ENCODE measurements at regions not wholly inside any gene's neighbourhood (a gene's known extent, or its start where the extent isn't known, plus 50 kb on each side); places are given as distances from the start of the nearest gene placed in this dataset.
"Not testable (repeated sequence)": the region's sequence is repeated elsewhere in the genome, so short reads cannot be mapped to it uniquely, and the experiment has no call there.

GRCh38 chr13:62137629-62138405 lies 722.2 kb upstream of the PCDH20 start:
- DNase-seq = no peak

DNA sequence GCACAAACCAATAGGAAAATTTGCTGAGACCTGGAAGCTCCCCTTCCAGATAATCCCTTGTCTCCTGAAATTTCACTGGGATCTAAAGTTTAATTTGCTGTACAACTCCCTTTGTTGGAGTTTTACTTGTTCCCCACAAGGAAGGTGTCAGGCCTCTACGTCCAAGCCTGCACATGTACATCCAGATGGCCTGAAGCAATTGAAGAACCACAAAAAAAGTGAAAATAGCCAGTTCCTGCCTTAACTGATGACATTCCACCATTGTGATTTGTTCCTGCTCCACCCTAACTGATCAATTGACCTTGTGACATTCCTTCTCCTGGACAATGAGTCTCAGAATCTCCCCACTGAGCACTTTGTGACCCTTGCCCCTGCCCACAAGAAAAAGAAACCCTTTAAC lies 716.0 kb upstream of the PCDH20 start:
- DNase-seq = no peak

DNA sequence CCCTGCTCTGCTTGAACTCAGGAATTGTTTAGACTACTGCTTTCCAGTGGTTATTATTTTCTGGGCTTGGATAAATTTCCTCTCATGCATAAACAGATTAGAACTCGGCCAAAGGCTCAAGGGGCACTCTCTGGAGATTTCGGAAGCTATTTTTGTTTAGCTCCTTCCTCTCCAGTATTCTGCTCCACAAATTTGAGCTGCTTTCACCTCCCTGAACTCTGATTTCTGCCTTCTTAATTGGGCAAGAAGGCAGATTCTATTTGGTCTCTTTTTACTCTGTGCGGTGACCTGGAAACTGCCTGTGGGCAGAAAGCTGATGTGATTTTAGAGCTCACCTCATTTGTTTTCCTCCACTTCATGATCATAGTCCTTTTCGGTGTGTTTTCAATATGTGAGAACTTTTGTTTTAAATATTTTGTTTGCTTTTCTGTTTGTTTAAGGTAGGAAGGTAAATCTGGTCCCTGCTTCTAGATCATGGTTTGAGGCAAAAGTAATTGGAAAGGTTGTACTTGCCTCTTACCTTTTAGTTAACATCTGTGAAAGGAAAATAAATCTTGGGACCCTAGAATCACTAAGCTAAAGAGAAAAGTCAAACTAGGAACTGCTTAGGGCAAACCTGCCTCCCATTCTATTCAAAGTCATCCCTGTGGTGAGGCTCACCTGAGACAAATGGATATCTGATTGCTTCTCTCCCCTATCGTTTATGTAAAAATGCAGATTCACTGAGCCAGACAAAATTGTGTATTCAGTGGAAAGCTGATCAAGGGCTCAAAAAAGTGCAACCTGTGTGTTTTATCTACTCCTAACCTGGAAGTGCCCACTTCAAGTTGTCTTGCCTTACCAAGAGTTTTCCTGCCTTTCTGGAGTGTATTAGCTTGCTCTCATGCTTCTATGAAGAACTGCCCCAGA lies 714.7 kb upstream of the PCDH20 start:
- no peak for DNase-seq

DNA sequence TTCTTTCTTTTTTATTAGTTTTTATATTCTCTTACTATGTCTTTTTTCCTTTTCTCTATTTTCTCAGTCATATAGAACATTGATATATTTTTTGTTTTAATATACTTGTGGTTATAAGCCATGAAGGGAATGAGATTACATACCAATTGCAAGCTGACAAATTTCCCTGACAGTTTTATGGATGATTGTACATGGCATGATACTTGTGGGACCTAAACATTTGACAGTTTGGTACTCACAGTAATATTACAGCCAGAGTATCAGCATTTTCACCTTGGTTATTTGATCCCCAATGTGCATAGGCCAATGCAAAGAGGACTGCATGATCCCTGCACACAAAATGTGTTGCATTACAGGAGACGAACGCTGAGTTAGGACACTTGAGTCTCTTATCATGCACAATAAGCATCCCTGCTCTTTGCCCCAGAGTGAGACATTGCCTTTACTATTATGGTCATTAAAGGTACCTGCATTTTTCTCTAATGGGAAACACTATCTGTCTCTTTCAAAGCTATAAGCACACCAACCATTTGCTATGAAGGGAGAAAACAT lies 713.4 kb upstream of the PCDH20 start:
- no peak for DNase-seq

DNA sequence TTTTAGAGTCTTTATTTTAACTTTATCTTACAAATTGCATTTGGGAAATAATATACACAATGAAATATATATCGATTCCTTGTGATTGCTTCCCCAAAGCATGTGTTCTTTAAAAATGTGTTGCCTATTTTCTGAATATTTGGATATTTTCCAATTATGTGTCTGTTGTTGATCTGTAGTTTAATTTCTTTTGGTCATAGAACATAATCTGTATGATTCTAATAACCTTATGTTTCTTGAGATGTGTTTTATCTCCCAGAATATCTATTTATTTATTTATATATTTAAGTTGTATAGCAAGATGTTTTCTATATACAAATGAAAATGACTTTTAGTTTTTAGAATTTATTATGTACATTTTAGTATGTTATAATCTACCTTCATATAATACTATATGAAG lies 710.8 kb upstream of the PCDH20 start:
- DNase-seq = no peak

- no peak for DNase-seq
These were observed 709.8 kb upstream of the PCDH20 start for GRCh38 chr13:62125451-62125850.

GRCh38 chr13:62123409-62123808 lies 707.8 kb upstream of the PCDH20 start:
- DNase-seq = no peak

DNA sequence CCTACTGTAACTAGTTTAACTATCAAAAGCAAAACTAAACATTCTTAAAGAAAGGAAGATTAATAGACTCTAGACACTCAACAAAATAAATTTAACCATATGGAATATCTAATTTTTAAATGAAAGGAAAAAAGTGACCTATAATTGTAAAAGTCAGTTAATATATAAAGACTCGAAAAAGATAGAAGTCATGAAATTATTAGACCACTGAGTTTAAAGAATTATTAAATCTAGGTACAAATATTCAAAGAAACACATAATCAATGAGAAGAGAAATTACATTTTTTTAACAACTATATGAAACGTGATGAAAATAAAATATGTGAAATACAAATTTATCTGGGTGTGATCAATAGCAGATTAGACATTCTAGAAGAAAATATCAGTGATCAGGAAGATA lies 706.8 kb upstream of the PCDH20 start:
- no peak for DNase-seq

GRCh38 chr13:62119739-62120700 lies 704.4 kb upstream of the PCDH20 start:
- no peak for DNase-seq

DNA sequence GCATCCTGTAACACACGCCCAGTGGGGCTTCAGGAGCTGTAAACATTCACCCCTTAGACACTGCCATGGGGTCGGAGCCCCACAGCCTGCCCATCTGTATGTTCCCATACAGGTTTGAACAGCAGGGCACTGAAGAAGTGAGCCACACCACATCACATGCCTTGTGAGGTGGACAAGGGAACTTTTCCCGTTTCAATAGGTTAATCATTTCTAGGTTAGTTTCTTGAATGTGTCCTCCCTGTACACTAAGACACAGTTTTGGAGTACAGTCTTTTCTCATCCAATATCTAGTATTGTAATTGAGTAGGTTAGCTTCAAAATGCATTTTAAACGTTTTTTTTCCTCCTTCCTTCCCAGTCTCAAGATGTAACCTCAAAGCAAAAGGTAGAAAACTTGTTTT lies 700.2 kb upstream of the PCDH20 start:
- DNase-seq = no peak

DNA sequence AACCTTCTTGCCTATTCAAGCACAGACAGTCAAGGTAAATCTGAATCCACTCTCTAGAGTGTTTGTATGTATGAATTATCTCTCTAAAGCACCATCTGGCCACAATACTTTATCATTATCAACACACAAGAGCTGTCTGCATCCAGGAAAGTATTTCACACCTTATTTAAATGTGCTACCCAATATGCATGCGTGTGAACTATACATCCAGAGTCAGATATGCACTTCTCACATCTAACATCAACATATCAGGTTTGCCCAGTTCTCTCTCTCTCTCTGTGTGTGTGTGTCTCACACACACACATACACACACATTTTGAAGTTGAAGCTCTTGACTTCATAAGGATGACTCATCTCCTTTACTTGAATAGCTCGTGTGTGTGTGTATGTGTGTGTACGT lies 697.5 kb upstream of the PCDH20 start:
- DNase-seq = no peak

DNA sequence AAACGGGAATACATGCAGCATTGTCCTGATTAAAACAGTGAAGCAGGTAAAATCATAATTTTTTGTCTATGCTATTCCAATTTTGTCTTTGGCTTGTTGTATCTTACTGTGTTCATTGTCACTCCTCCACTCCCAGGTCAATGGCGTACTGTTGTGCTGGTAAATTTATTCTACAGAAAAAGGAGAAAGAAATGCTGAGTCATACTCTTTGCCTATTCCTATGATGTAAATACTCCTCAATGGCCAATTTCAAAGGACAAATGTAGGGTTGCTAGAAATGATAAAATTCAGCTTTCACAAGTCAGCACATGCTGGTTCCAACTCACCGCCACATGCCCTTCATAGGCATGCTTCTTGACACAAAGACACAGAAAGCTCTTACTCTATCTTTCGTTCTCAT lies 694.4 kb upstream of the PCDH20 start:
- DNase-seq = no peak

- DNase-seq = not testable (repeated sequence)
These were observed 688.5 kb upstream of the PCDH20 start for GRCh38 chr13:62104136-62104535.

- no peak for DNase-seq
These were observed 681.0 kb upstream of the PCDH20 start for GRCh38 chr13:62096652-62097051.

DNA sequence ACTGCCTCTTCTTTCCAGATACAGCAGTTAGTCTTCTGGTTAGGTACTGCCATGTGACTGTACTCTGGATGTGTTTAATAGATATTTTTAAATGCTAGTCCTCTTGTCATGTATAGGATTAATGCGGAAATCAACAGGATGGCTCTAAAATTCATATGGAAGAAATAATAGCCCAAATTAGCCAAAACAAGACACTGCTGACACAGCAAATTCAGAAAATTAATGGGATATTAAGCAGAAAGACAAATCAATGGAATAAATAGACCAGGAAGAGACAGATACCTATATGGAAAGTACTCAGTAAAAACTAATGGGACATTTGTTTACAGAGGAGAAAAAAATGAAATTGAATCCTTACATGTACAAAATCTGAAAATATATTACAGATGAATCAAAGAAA lies 679.3 kb upstream of the PCDH20 start:
- DNase-seq = no peak

GRCh38 chr13:62093984-62094780 lies 678.5 kb upstream of the PCDH20 start:
- no peak for DNase-seq

GRCh38 chr13:62092949-62093348 lies 677.3 kb upstream of the PCDH20 start:
- no peak for DNase-seq

DNA sequence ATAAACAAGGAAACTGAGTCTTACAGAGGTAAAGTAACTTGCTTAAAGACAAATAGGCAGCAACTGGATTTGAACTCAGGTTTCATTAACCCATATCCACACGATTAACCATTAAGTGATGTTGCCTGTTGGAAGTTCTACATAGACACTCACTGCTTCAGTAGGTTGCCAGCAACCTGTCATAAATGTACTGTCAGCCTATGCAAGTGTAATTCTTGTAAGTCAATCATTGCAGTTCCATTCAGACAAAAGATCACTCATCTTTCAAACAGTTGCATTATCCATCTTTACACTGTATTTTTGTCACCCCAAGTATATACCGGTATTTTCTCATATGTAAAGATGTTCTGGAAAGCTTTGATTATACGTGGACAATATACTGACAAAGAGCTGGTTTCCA lies 676.9 kb upstream of the PCDH20 start:
- DNase-seq = no peak

DNA sequence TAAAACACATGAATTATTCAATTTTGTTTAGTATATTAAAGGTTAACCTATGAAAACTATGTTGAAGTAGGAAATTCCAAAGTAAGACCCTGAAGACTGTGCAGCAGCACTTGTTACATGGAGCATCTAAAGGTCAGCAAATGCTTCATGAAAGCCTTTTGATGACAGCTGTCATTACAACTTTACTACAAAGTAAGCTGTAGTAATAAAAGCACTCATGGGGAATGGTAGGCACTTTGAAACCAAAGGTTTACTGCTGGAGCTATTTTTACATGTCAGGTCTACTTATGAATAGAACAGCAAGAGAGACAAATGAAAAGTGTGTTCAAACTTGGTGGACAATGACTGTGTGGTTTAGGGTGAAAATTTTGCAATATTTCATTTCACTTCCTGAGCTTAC lies 672.5 kb upstream of the PCDH20 start:
- no peak for DNase-seq

- no peak for DNase-seq
These were observed 671.5 kb upstream of the PCDH20 start for GRCh38 chr13:62087124-62087523.

DNA sequence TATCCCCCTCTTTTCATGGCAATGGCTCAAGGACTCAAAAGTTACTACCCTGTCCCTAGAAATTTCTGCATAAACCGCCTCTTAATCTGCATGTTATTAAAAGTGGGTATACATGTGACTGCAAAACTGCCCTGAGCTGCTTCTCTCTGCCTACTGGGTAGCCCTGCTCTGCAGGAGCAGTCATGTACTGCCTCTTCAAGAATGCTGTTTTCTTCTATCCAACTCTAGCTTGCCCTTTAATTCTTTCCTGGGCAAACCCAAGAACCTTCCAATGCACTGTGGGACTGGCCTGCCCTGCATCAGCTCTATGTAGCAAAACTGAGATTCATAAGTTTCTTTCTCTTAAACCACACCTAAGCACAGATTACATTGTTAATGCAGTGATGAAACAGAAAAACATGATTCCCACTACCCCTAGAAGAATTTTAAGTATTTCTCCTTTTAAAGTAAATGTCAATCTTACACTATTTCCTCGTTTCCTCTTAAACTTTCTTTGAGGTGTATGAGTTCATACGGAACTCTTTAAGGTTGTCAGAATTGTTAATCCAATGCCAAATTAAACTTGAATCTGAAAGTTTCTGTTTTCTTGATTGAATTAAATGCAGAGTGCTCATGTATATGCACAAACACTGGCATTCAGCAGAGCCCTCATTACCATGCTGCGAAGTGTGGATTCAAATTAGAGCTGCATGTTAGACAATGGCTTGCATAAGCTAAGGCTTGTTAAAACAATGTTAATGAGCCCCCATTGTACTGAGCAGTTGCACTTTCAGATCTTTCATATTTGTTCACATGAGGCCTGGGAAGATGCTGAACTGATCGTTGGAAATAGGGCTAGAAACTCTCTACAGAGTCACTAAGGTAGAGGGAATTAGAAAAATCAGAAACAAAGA lies 669.9 kb upstream of the PCDH20 start:
- DNase-seq = no peak
